Naive thymus-derived CD4-positive, alpha-beta T cell (primary cell): ENCODE measurements at regions not wholly inside any gene's neighbourhood (a gene's known extent, or its start where the extent isn't known, plus 50 kb on each side); places are given as distances from the start of the nearest gene placed in this dataset.

Experiments
- ATAC-seq: fragments of 150-1000 bp; cut with Tn5 transposase; 2 replicates; pipeline ENCODE4 v1.10.0; 2021; ENCODE audit warnings: mild to moderate bottlenecking, moderate library complexity
- CTCF ChIA-PET: fragments of 350-600 bp; sonication (Branson Sonifier 250); formaldehyde crosslinking; loops from one replicate; lab custom pipeline; 2021; ENCODE audit warnings: antibody characterized with exemption; lab: Charles Lee
- POLR2A ChIA-PET: fragments of 350-600 bp; sonication (Branson Sonifier 250); formaldehyde crosslinking; loops from one replicate; lab custom pipeline; 2021; ENCODE audit warnings: antibody characterized with exemption, inconsistent platforms; lab: Charles Lee
- DNase-seq, 9 donors: peaks; one replicate each; pipeline versions ENCODE4 v3.0.0 to v3.0.0-alpha.2; 2020 to 2022; ENCODE audit warnings: mixed read lengths in 1 of 9
- H3K27ac ChIP-seq: one replicate; pipeline ENCODE4 v1.7.0; 2013; ENCODE audit warnings: mild to moderate bottlenecking, low read depth, low read length, moderate library complexity
- H3K27me3 ChIP-seq, 2 donors: one replicate each; pipeline ENCODE4 v1.7.0; 2013; ENCODE audit warnings: low read length in 2 of 2, mild to moderate bottlenecking in 2 of 2, moderate library complexity in 2 of 2; ENCODE audit not compliant: control insufficient read depth in 2 of 2, insufficient read depth in 2 of 2
- H3K36me3 ChIP-seq, 3 experiments: 1 replicate in 2 of 3; 2 replicates in 1 of 3; pipeline ENCODE4 v1.7.0; 2013; ENCODE audit warnings: low read length in 3 of 3, mild to moderate bottlenecking in 3 of 3, moderate library complexity in 1 of 3; ENCODE audit not compliant: insufficient read depth in 3 of 3, control insufficient read depth in 2 of 3
- H3K4me1 ChIP-seq, 2 donors: one replicate each; pipeline ENCODE4 v1.7.0; 2013; ENCODE audit warnings: low read length in 2 of 2, mild to moderate bottlenecking in 2 of 2, moderate library complexity in 1 of 2; ENCODE audit not compliant: control insufficient read depth in 2 of 2, insufficient read depth in 2 of 2
- H3K4me3 ChIP-seq: 2 replicates; pipeline ENCODE4 v1.7.0; 2013; ENCODE audit warnings: mild to moderate bottlenecking, low read length
- H3K9me3 ChIP-seq, 3 experiments: 1 replicate in 2 of 3; 2 replicates in 1 of 3; pipeline ENCODE4 v1.7.0; 2013; ENCODE audit warnings: low read length in 3 of 3; ENCODE audit not compliant: control insufficient read depth in 2 of 3
- H3K27ac Mint-ChIP-seq, 9 donors: one replicate each; pipeline ENCODE4 v1.8.0; 2020 to 2022; ENCODE audit warnings: mixed read lengths in 9 of 9, mild to moderate bottlenecking in 8 of 9, moderate library complexity in 5 of 9, inconsistent platforms in 2 of 9
- H3K27me3 Mint-ChIP-seq, 5 donors: one replicate each; pipeline ENCODE4 v1.8.0; 2021 to 2022; ENCODE audit warnings: mixed read lengths in 5 of 5, mild to moderate bottlenecking in 1 of 5
- H3K36me3 Mint-ChIP-seq, 5 donors: one replicate each; pipeline ENCODE4 v1.8.0; 2020 to 2022; ENCODE audit warnings: mixed read lengths in 5 of 5, mild to moderate bottlenecking in 3 of 5, inconsistent platforms in 1 of 5
- H3K4me1 Mint-ChIP-seq, 7 donors: one replicate each; pipeline ENCODE4 v1.8.0; 2020 to 2022; ENCODE audit warnings: mixed read lengths in 7 of 7, mild to moderate bottlenecking in 3 of 7, inconsistent platforms in 1 of 7
- H3K4me3 Mint-ChIP-seq, 10 donors: one replicate each; pipeline ENCODE4 v1.8.0; 2020 to 2022; ENCODE audit warnings: mild to moderate bottlenecking in 10 of 10, mixed read lengths in 10 of 10, moderate library complexity in 6 of 10, inconsistent platforms in 2 of 10
- H3K9me3 Mint-ChIP-seq, 11 donors: one replicate each; pipeline ENCODE4 v1.8.0; 2020 to 2022; ENCODE audit warnings: mixed read lengths in 11 of 11, mild to moderate bottlenecking in 4 of 11, inconsistent platforms in 1 of 11, moderate library complexity in 1 of 11
- intact Hi-C, 2 donors: fragments of 100-400 bp; cut with micrococcal nuclease; formaldehyde crosslinking; loops; one replicate each; pipeline ENCODE4 v1.15.1; 2023

GRCh38 chr14:101481557-101481956, 79.7 kb upstream of the DIO3 start:
- ATAC-seq, result no peak
- Histone ChIP-seq H3K4me3 (no peak overlapping the region), H3K9me3 (peaks cover 0 to 18% (median 3%) of the 10 kb centered on the region in 3 experiments), H3K36me3 (no peaks in the 10 kb centered on the region), H3K27me3 (no peaks in the 10 kb centered on the region), H3K27ac (no peak overlapping the region), H3K4me1 (no peaks in the 10 kb centered on the region)
- CTCF ChIA-PET, result no interaction called here
- no peak overlapping the region for H3K27ac Mint-ChIP-seq
- H3K36me3 Mint-ChIP-seq, result peaks cover 0 to 6% (median 0%) of the 10 kb centered on the region in 5 donors
- H3K4me1 Mint-ChIP-seq, result no peaks in the 10 kb centered on the region
- peaks cover 4 to 43% (median 20%) of the 10 kb centered on the region in 11 donors for H3K9me3 Mint-ChIP-seq
- intact Hi-C loops, result no loop called here
- H3K4me3 Mint-ChIP-seq, result no peak overlapping the region
- no peak for DNase-seq
- POLR2A ChIA-PET, result no interaction called here
- peaks cover 8 to 57% (median 37%) of the 10 kb centered on the region in 5 donors for H3K27me3 Mint-ChIP-seq

- no peak overlapping the region for H3K27ac ChIP-seq
- H3K4me3 Mint-ChIP-seq, result no peak overlapping the region
- no peak overlapping the region for H3K4me3 ChIP-seq
- H3K9me3 ChIP-seq, result peaks cover 0 to 18% (median 3%) of the 10 kb centered on the region in 3 experiments
- no peaks in the 10 kb centered on the region for H3K4me1 ChIP-seq
- H3K27me3 Mint-ChIP-seq, result peaks cover 8 to 57% (median 38%) of the 10 kb centered on the region in 5 donors
- H3K9me3 Mint-ChIP-seq, result peaks cover 6 to 48% (median 25%) of the 10 kb centered on the region in 11 donors
- H3K4me1 Mint-ChIP-seq, result no peaks in the 10 kb centered on the region
- H3K36me3 ChIP-seq, result no peaks in the 10 kb centered on the region
- no peak overlapping the region for H3K27ac Mint-ChIP-seq
- no peak for DNase-seq
- intact Hi-C loops, result no loop called here
- ChIA-PET POLR2A (no interaction called here), CTCF (no interaction called here)
- ATAC-seq, result no peak
- no peaks in the 10 kb centered on the region for H3K27me3 ChIP-seq
- peaks cover 0 to 11% (median 0%) of the 10 kb centered on the region in 5 donors for H3K36me3 Mint-ChIP-seq
These were observed 79.2 kb upstream of the DIO3 start for GRCh38 chr14:101482066-101482465.

GRCh38 chr14:101483829-101484228, 77.5 kb upstream of the DIO3 start:
- POLR2A ChIA-PET, result no interaction called here
- peaks cover 0 to 11% (median 0%) of the 10 kb centered on the region in 5 donors for H3K36me3 Mint-ChIP-seq

GRCh38 chr14:101489092-101489760, 72.1 kb upstream of the DIO3 start:
- POLR2A ChIA-PET, result no interaction called here
- H3K4me3 Mint-ChIP-seq, result no peak overlapping the region
- no peak for DNase-seq
- intact Hi-C loops, result no loop called here
- no peak for ATAC-seq
- CTCF ChIA-PET, result no interaction called here
- Histone ChIP-seq H3K4me3 (no peak overlapping the region), H3K27ac (no peak overlapping the region), H3K36me3 (no peaks in the 10 kb centered on the region), H3K27me3 (no peaks in the 10 kb centered on the region), H3K9me3 (no peaks in the 10 kb centered on the region), H3K4me1 (no peaks in the 10 kb centered on the region)
- peaks cover 0 to 8% (median 3%) of the 10 kb centered on the region in 5 donors for H3K36me3 Mint-ChIP-seq
- no peaks in the 10 kb centered on the region for H3K4me1 Mint-ChIP-seq
- peaks cover 2 to 40% (median 14%) of the 10 kb centered on the region in 11 donors for H3K9me3 Mint-ChIP-seq
- no peak overlapping the region for H3K27ac Mint-ChIP-seq
- H3K27me3 Mint-ChIP-seq, result peaks cover 8 to 68% (median 37%) of the 10 kb centered on the region in 5 donors

More at GRCh38 chr14:101483829-101484228, 77.5 kb upstream of the DIO3 start:
- no peak overlapping the region for H3K27ac ChIP-seq
- H3K4me1 Mint-ChIP-seq, result no peaks in the 10 kb centered on the region
- H3K4me1 ChIP-seq, result no peaks in the 10 kb centered on the region
- no peak for DNase-seq
- H3K9me3 Mint-ChIP-seq, result peaks cover 6 to 61% (median 25%) of the 10 kb centered on the region in 11 donors
- no peak overlapping the region for H3K4me3 ChIP-seq
- CTCF ChIA-PET, result no interaction called here
- peaks cover 0 to 18% (median 3%) of the 10 kb centered on the region in 3 experiments for H3K9me3 ChIP-seq
- no peak for ATAC-seq
- H3K27ac Mint-ChIP-seq, result no peak overlapping the region
- H3K4me3 Mint-ChIP-seq, result no peak overlapping the region
- intact Hi-C loops, result no loop called here
- peaks cover 8 to 58% (median 46%) of the 10 kb centered on the region in 5 donors for H3K27me3 Mint-ChIP-seq
- H3K27me3 ChIP-seq, result no peaks in the 10 kb centered on the region
- no peaks in the 10 kb centered on the region for H3K36me3 ChIP-seq

- Histone ChIP-seq H3K27me3 (no peaks in the 10 kb centered on the region), H3K36me3 (no peaks in the 10 kb centered on the region), H3K27ac (no peak overlapping the region), H3K4me1 (no peaks in the 10 kb centered on the region), H3K4me3 (no peak overlapping the region), H3K9me3 (no peaks in the 10 kb centered on the region)
- Mint-ChIP-seq H3K27me3 (peaks cover 3 to 65% (median 36%) of the 10 kb centered on the region in 5 donors), H3K9me3 (peaks cover 2 to 42% (median 12%) of the 10 kb centered on the region in 11 donors), H3K36me3 (peaks cover 0 to 10% (median 3%) of the 10 kb centered on the region in 5 donors), H3K4me3 (no peak overlapping the region), H3K4me1 (no peaks in the 10 kb centered on the region), H3K27ac (no peak overlapping the region)
- POLR2A ChIA-PET, result no interaction called here
- DNase-seq (no peak), ATAC-seq (no peak)
- intact Hi-C loops, result no loop called here
- CTCF ChIA-PET, result no interaction called here
These were observed 70.5 kb upstream of the DIO3 start for GRCh38 chr14:101490771-101491170.

GRCh38 chr14:101491841-101492240, 69.5 kb upstream of the DIO3 start:
- Histone ChIP-seq H3K36me3 (no peaks in the 10 kb centered on the region), H3K27ac (no peak overlapping the region), H3K4me3 (no peak overlapping the region), H3K4me1 (no peaks in the 10 kb centered on the region), H3K27me3 (no peaks in the 10 kb centered on the region), H3K9me3 (no peaks in the 10 kb centered on the region)
- intact Hi-C loops, result no loop called here
- no peak overlapping the region for H3K4me3 Mint-ChIP-seq
- POLR2A ChIA-PET, result no interaction called here
- peaks cover 0 to 10% (median 2%) of the 10 kb centered on the region in 5 donors for H3K36me3 Mint-ChIP-seq
- H3K27ac Mint-ChIP-seq, result no peak overlapping the region
- CTCF ChIA-PET, result no interaction called here
- DNase-seq (no peak), ATAC-seq (no peak)
- H3K9me3 Mint-ChIP-seq, result peaks cover under 1 to 34% (median 7%) of the 10 kb centered on the region in 11 donors
- H3K4me1 Mint-ChIP-seq, result no peaks in the 10 kb centered on the region
- H3K27me3 Mint-ChIP-seq, result peaks cover 5 to 60% (median 32%) of the 10 kb centered on the region in 5 donors

GRCh38 chr14:101492716-101493115, 68.6 kb upstream of the DIO3 start:
- H3K36me3 ChIP-seq, result no peaks in the 10 kb centered on the region
- no peaks in the 10 kb centered on the region for H3K9me3 ChIP-seq
- intact Hi-C loops, result no loop called here
- ChIA-PET POLR2A (no interaction called here), CTCF (no interaction called here)
- H3K4me1 Mint-ChIP-seq, result no peaks in the 10 kb centered on the region
- H3K27ac ChIP-seq, result no peak overlapping the region
- H3K27ac Mint-ChIP-seq, result no peak overlapping the region
- peaks cover 0 to 10% (median 0%) of the 10 kb centered on the region in 5 donors for H3K36me3 Mint-ChIP-seq
- no peaks in the 10 kb centered on the region for H3K27me3 ChIP-seq
- peaks cover 10 to 66% (median 37%) of the 10 kb centered on the region in 5 donors for H3K27me3 Mint-ChIP-seq
- H3K4me3 Mint-ChIP-seq, result no peak overlapping the region
- H3K4me1 ChIP-seq, result no peaks in the 10 kb centered on the region
- no peak overlapping the region for H3K4me3 ChIP-seq
- no peak for DNase-seq
- ATAC-seq, result no peak
- H3K9me3 Mint-ChIP-seq, result peaks cover 0 to 30% (median 5%) of the 10 kb centered on the region in 11 donors
